GM19468 (cell line): ENCODE measurements at regions not wholly inside any gene's neighbourhood (a gene's known extent, or its start where the extent isn't known, plus 50 kb on each side); places are given as distances from the start of the nearest gene placed in this dataset.
"Not testable (repeated sequence)": the region's sequence is repeated elsewhere in the genome, so short reads cannot be mapped to it uniquely, and the experiment has no call there.

Source experiments
- ATAC-seq: cut with Tn5 transposase; IDR thresholded peaks from one replicate; pipeline ENCODE4 v1.9.1; 2021; ENCODE audit warnings: mild to moderate bottlenecking, moderate library complexity, moderate number of reproducible peaks; ENCODE audit not compliant: unreplicated experiment; ENCODE audit errors: extremely low read depth

GRCh38 chr19:28012361-28012760 is 1200.6 kb downstream of the UQCRFS1 start:
- ATAC-seq: no peak

GRCh38 chr19:28010656-28011055 is 1202.3 kb downstream of the UQCRFS1 start:
- ATAC-seq: no peak

- no peak for ATAC-seq
Observed at GRCh38 chr19:28009696-28010095, 1203.3 kb downstream of the UQCRFS1 start.

GRCh38 chr19:28008695-28009094 is 1204.3 kb downstream of the UQCRFS1 start:
- ATAC-seq: no peak

GRCh38 chr19:28003543-28003942 is 1209.4 kb downstream of the UQCRFS1 start:
- ATAC-seq: no peak

- ATAC-seq: no peak
Observed at GRCh38 chr19:27997069-27997468, 1215.9 kb downstream of the UQCRFS1 start.

GRCh38 chr19:27993619-27994570 is 1219.1 kb downstream of the UQCRFS1 start:
- ATAC-seq: no peak

- ATAC-seq: no peak
Observed at GRCh38 chr19:27986299-27986698, 1226.7 kb downstream of the UQCRFS1 start.

- no peak for ATAC-seq
Observed at GRCh38 chr19:27975419-27976005, 1237.4 kb downstream of the UQCRFS1 start.

- ATAC-seq: no peak
Observed at GRCh38 chr19:27974082-27974513, 1238.9 kb downstream of the UQCRFS1 start.

GRCh38 chr19:27972291-27973040 is 1240.5 kb downstream of the UQCRFS1 start:
- no peak for ATAC-seq

- no peak for ATAC-seq
Observed at GRCh38 chr19:27971869-27972268, 1241.1 kb downstream of the UQCRFS1 start.

GRCh38 chr19:27971071-27971470 is 1241.9 kb downstream of the UQCRFS1 start:
- no peak for ATAC-seq

GRCh38 chr19:27966390-27966816 is 1246.5 kb downstream of the UQCRFS1 start:
- ATAC-seq: no peak

GRCh38 chr19:27964185-27964584 is 1248.8 kb downstream of the UQCRFS1 start:
- no peak for ATAC-seq

- ATAC-seq: no peak
Observed at GRCh38 chr19:27962264-27962663, 1250.7 kb downstream of the UQCRFS1 start.

- no peak for ATAC-seq
Observed at GRCh38 chr19:27955485-27956480, 1257.2 kb downstream of the UQCRFS1 start.

GRCh38 chr19:27942607-27943006 is 1270.3 kb downstream of the UQCRFS1 start:
- ATAC-seq: not testable (repeated sequence)

GRCh38 chr19:27936139-27936538 is 1276.8 kb downstream of the UQCRFS1 start:
- no peak for ATAC-seq
